Keratinocyte (primary cell): ENCODE measurements at regions not wholly inside any gene's neighbourhood (a gene's known extent, or its start where the extent isn't known, plus 50 kb on each side); places are given as distances from the start of the nearest gene placed in this dataset.

Experiments used
- DNase-seq: peaks from one replicate; pipeline ENCODE4 v3.0.0-alpha.2; 2011; ENCODE audit warnings: low read depth, missing footprints, low spot score
- FAIRE-seq: peaks from 2 replicates; lab custom pipeline; 2011; peaks lifted over from hg19 to GRCh38; lab: Jason Lieb, UNC
- H2AFZ ChIP-seq: 2 replicates; pipeline ENCODE4 v1.6.0; 2012; ENCODE audit warnings: low read length, control low read depth, inconsistent platforms; ENCODE audit not compliant: control insufficient read depth
- H3K27ac ChIP-seq: 2 replicates; pipeline ENCODE4 v1.5.1; 2011; ENCODE audit warnings: low read length; ENCODE audit not compliant: control insufficient read depth, insufficient read depth
- H3K27me3 ChIP-seq: 3 replicates; pipeline ENCODE4 v1.6.0; 2011; ENCODE audit warnings: low read length; ENCODE audit not compliant: control insufficient read depth, insufficient read depth; ENCODE audit errors: extremely low read depth
- H3K36me3 ChIP-seq, 2 experiments: 2 replicates in 1 of 2; 3 replicates in 1 of 2; pipeline ENCODE4 v1.5.1; 2011; ENCODE audit warnings: low read length in 2 of 2, mild to moderate bottlenecking in 1 of 2; ENCODE audit not compliant: control insufficient read depth in 2 of 2, insufficient read depth in 2 of 2; ENCODE audit errors: extremely low read depth in 1 of 2
- H3K4me1 ChIP-seq: 3 replicates; pipeline ENCODE4 v1.5.1; 2011; ENCODE audit warnings: low read length; ENCODE audit not compliant: control insufficient read depth, insufficient read depth; ENCODE audit errors: extremely low read depth
- H3K4me2 ChIP-seq: 3 replicates; pipeline ENCODE4 v1.6.0; 2011; ENCODE audit warnings: low read depth, low read length; ENCODE audit not compliant: control insufficient read depth, insufficient read depth; ENCODE audit errors: extremely low read depth
- H3K4me3 ChIP-seq, 3 experiments: fragments of 200-600 bp in 1 of 3; sonication (generic) in 1 of 3; 2 replicates in 2 of 3; 3 replicates in 1 of 3; pipeline ENCODE4 v1.5.1; 2011 to 2016; ENCODE audit warnings: low read length in 3 of 3, mild to moderate bottlenecking in 3 of 3, control low read depth in 2 of 3, inconsistent platforms in 1 of 3, low read depth in 1 of 3, mixed read lengths in 1 of 3, mixed run types in 1 of 3, moderate library complexity in 1 of 3; ENCODE audit not compliant: control insufficient read depth in 2 of 3, insufficient read depth in 2 of 3; ENCODE audit errors: extremely low read depth in 1 of 3
- H3K79me2 ChIP-seq: 2 replicates; pipeline ENCODE4 v1.6.0; 2012; ENCODE audit warnings: low read length; ENCODE audit not compliant: control insufficient read depth, insufficient read depth
- H3K9ac ChIP-seq: 3 replicates; pipeline ENCODE4 v1.6.0; 2011; ENCODE audit warnings: low read length; ENCODE audit not compliant: control insufficient read depth, insufficient read depth; ENCODE audit errors: extremely low read depth
- H3K9me1 ChIP-seq: 3 replicates; pipeline ENCODE4 v1.6.0; 2011; ENCODE audit warnings: low read length; ENCODE audit not compliant: control insufficient read depth, insufficient read depth; ENCODE audit errors: extremely low read depth
- H3K9me3 ChIP-seq: 2 replicates; pipeline ENCODE4 v1.5.1; 2012; ENCODE audit warnings: low read depth, low read length; ENCODE audit not compliant: control insufficient read depth
- H4K20me1 ChIP-seq: 3 replicates; pipeline ENCODE4 v1.6.0; 2011; ENCODE audit warnings: low read length; ENCODE audit not compliant: control insufficient read depth, insufficient read depth; ENCODE audit errors: extremely low read depth
- CTCF ChIP-seq, 3 experiments: IDR thresholded peaks in 1 of 3; conservative IDR thresholded peaks in 1 of 3; optimal IDR thresholded peaks in 1 of 3; 2 replicates in 2 of 3; 3 replicates in 1 of 3; pipeline versions ENCODE3 to v1.5.1; 2011; ENCODE audit warnings: low read length in 3 of 3, mild to moderate bottlenecking in 3 of 3, moderate library complexity in 2 of 3, control low read depth in 1 of 3, inconsistent platforms in 1 of 3; ENCODE audit not compliant: insufficient read depth in 2 of 3; ENCODE audit errors: extremely low read depth in 1 of 3
- EZH2 ChIP-seq: IDR thresholded peaks from one replicate; pipeline ENCODE4 v1.6.1; 2012; ENCODE audit warnings: inconsistent platforms, mild to moderate bottlenecking, low read length, moderate library complexity
- dilution Hi-C: fragments of 300-500 bp; cut with MboI; formaldehyde crosslinking; loops from one replicate; pipeline ENCODE4 v1.7.0; 2020; ENCODE audit warnings: low sequenced_read_pairs; ENCODE audit not compliant: extremely low pct_ligation_motif_present

GRCh38 chr11:91851908-91852307 is 372.7 kb upstream of the FAT3 start:
- FAIRE-seq (no peak), DNase-seq (no peak)
- H3K79me2 ChIP-seq, result no peaks in the 10 kb centered on the region
- no peaks in the 10 kb centered on the region for H3K36me3 ChIP-seq
- no peak overlapping the region for H3K27ac ChIP-seq
- H3K9me3 ChIP-seq, result no peaks in the 10 kb centered on the region
- no peaks in the 10 kb centered on the region for H3K27me3 ChIP-seq
- no peak overlapping the region for H2AFZ ChIP-seq
- no peaks in the 10 kb centered on the region for H3K4me1 ChIP-seq
- H4K20me1 ChIP-seq, result no peaks in the 10 kb centered on the region
- H3K4me2 ChIP-seq, result no peak overlapping the region
- TF ChIP-seq CTCF (optimal IDR thresholded peaks at IDR 0.05 in 1 of 3, IDR thresholded peaks at IDR 0.05 in 1 of 3, conservative IDR thresholded peaks at IDR 0.05 in 1 of 3; ENCODE audit: extremely low read depth in 1 of 3, insufficient read depth in 2 of 3, low read length in 3 of 3) (no peak), EZH2 (no peak)
- H3K9me1 ChIP-seq, result no peaks in the 10 kb centered on the region
- no peak overlapping the region for H3K9ac ChIP-seq
- dilution Hi-C loops, result no loop called here
- H3K4me3 ChIP-seq, result no peak overlapping the region

- Histone ChIP-seq H3K27me3 (no peaks in the 10 kb centered on the region), H3K27ac (no peak overlapping the region), H3K79me2 (no peaks in the 10 kb centered on the region), H3K9me1 (no peaks in the 10 kb centered on the region), H3K9me3 (no peaks in the 10 kb centered on the region), H2AFZ (no peak overlapping the region), H3K4me2 (no peak overlapping the region), H3K4me1 (no peaks in the 10 kb centered on the region), H4K20me1 (no peaks in the 10 kb centered on the region), H3K4me3 (no peak overlapping the region), H3K36me3 (no peaks in the 10 kb centered on the region), H3K9ac (no peak overlapping the region)
- DNase-seq, result no peak
- FAIRE-seq, result no peak
- dilution Hi-C loops, result no loop called here
- TF ChIP-seq CTCF (optimal IDR thresholded peaks at IDR 0.05 in 1 of 3, IDR thresholded peaks at IDR 0.05 in 1 of 3, conservative IDR thresholded peaks at IDR 0.05 in 1 of 3; ENCODE audit: extremely low read depth in 1 of 3, insufficient read depth in 2 of 3, low read length in 3 of 3) (no peak), EZH2 (no peak)
Measured at GRCh38 chr11:91850533-91851275, 373.9 kb upstream of the FAT3 start.
